Stomach smooth muscle (tissue), 2 donors: ENCODE measurements at regions not wholly inside any gene's neighbourhood (a gene's known extent, or its start where the extent isn't known, plus 50 kb on each side); places are given as distances from the start of the nearest gene placed in this dataset.

ENCODE experiments used
- H3K27ac ChIP-seq: one replicate; pipeline ENCODE4 v1.7.0; 2013; ENCODE audit warnings: mild to moderate bottlenecking, low read length, inconsistent platforms
- H3K27me3 ChIP-seq, 2 donors: one replicate each; pipeline ENCODE4 v1.7.0; 2013; ENCODE audit warnings: low read length in 2 of 2; ENCODE audit not compliant: insufficient read depth in 2 of 2, control insufficient read depth in 1 of 2
- H3K36me3 ChIP-seq, 2 donors: one replicate each; pipeline ENCODE4 v1.7.0; 2013; ENCODE audit warnings: low read length in 2 of 2; ENCODE audit not compliant: control insufficient read depth in 2 of 2, insufficient read depth in 2 of 2
- H3K4me1 ChIP-seq: one replicate; pipeline ENCODE4 v1.7.0; 2013; ENCODE audit warnings: low read length; ENCODE audit not compliant: control insufficient read depth, insufficient read depth
- H3K4me3 ChIP-seq, 2 donors: one replicate each; pipeline ENCODE4 v1.7.0; 2013; ENCODE audit warnings: low read length in 2 of 2
- H3K9ac ChIP-seq, 2 donors: one replicate each; pipeline ENCODE4 v1.7.0; 2013; ENCODE audit warnings: low read length in 2 of 2, mild to moderate bottlenecking in 1 of 2
- H3K9me3 ChIP-seq, 2 donors: one replicate each; pipeline ENCODE4 v1.7.0; 2013; ENCODE audit warnings: low read length in 2 of 2; ENCODE audit not compliant: control insufficient read depth in 2 of 2
- donor health status: healthy.
- donor health status: Pancreatic carcinoma.

DNA sequence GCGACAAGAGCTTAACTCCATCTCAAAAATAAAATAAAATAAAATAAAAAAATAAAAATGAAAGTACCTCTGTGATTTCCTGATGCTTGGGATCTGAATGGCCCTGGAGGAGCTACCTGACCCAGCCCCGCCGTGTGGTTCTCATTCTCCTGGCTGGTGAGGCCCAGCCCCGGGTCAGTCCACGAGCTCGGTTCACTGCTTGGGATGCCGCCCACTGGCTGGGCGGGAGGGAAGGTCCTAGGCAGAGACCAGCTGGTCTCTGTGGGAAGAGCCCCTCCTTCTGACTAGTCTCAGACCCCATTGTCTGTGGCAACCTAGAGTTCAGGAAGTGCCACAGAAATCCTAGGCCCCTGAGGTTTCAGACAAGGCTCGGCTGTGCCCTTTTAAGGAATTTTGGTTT is 55.1 kb upstream of the DLGAP1 start:
- no peaks in the 10 kb centered on the region for H3K27me3 ChIP-seq
- H3K9ac ChIP-seq: no peak overlapping the region
- H3K4me3 ChIP-seq: no peak overlapping the region
- H3K36me3 ChIP-seq: no peaks in the 10 kb centered on the region
- no peaks in the 10 kb centered on the region for H3K9me3 ChIP-seq
- H3K27ac ChIP-seq: no peak overlapping the region
- H3K4me1 ChIP-seq: no peaks in the 10 kb centered on the region
